Mesenchymal stem cell (in vitro differentiated cells and primary cell): ENCODE measurements at regions not wholly inside any gene's neighbourhood (a gene's known extent, or its start where the extent isn't known, plus 50 kb on each side); places are given as distances from the start of the nearest gene placed in this dataset.

ENCODE experiments used
- DNase-seq: peaks from one replicate; pipeline ENCODE4 v3.0.0-alpha.2; 2013
- H2AFZ ChIP-seq: one replicate; pipeline ENCODE4 v1.6.1; 2013; ENCODE audit warnings: low read depth, mild to moderate bottlenecking, control low read depth, inconsistent platforms, low read length, moderate library complexity
- H2AK5ac ChIP-seq: 2 replicates; pipeline ENCODE4 v1.6.1; 2013; ENCODE audit warnings: low read length, moderate library complexity, mild to moderate bottlenecking, inconsistent platforms; ENCODE audit not compliant: severe bottlenecking
- H2BK120ac ChIP-seq: one replicate; pipeline ENCODE4 v1.6.1; 2013; ENCODE audit warnings: low read depth, mild to moderate bottlenecking, inconsistent platforms, low read length, moderate library complexity
- H2BK12ac ChIP-seq, 2 experiments: one replicate each; pipeline ENCODE4 v1.6.1; 2013; ENCODE audit warnings: inconsistent platforms in 2 of 2, low read length in 2 of 2, mild to moderate bottlenecking in 2 of 2, moderate library complexity in 2 of 2, control low read depth in 1 of 2
- H2BK15ac ChIP-seq: one replicate; pipeline ENCODE4 v1.6.1; 2013; ENCODE audit warnings: mild to moderate bottlenecking, low read depth, inconsistent platforms; ENCODE audit not compliant: poor library complexity, severe bottlenecking
- H2BK5ac ChIP-seq: 2 replicates; pipeline ENCODE4 v1.6.1; 2013; ENCODE audit warnings: low read depth, mild to moderate bottlenecking, low read length, control low read depth, inconsistent platforms; ENCODE audit not compliant: poor library complexity, severe bottlenecking
- H3K14ac ChIP-seq, 2 experiments: one replicate each; pipeline ENCODE4 v1.6.1; 2013; ENCODE audit warnings: inconsistent platforms in 2 of 2, low read length in 2 of 2, control low read depth in 1 of 2, mild to moderate bottlenecking in 1 of 2, moderate library complexity in 1 of 2
- H3K18ac ChIP-seq, 2 experiments: one replicate each; pipeline ENCODE4 v1.6.1; 2013; ENCODE audit warnings: inconsistent platforms in 2 of 2, low read length in 2 of 2, control low read depth in 1 of 2, low read depth in 1 of 2, mild to moderate bottlenecking in 1 of 2
- H3K23ac ChIP-seq, 2 experiments: one replicate each; pipeline ENCODE4 v1.6.1; 2013; ENCODE audit warnings: inconsistent platforms in 2 of 2, low read length in 2 of 2, mild to moderate bottlenecking in 2 of 2, moderate library complexity in 2 of 2, control low read depth in 1 of 2
- H3K27ac ChIP-seq: 2 replicates; pipeline ENCODE4 v1.5.1; 2013; ENCODE audit warnings: mild to moderate bottlenecking, moderate library complexity, low read length, control low read depth, inconsistent platforms; ENCODE audit not compliant: poor library complexity, severe bottlenecking
- H3K27me3 ChIP-seq, 2 experiments: 2 replicates each; pipeline versions ENCODE4 v1.6.1 to v1.7.0; 2013; ENCODE audit warnings: low read length in 2 of 2, mild to moderate bottlenecking in 2 of 2, moderate library complexity in 2 of 2, control low read depth in 1 of 2, inconsistent platforms in 1 of 2; ENCODE audit not compliant: control insufficient read depth in 1 of 2, insufficient read depth in 1 of 2
- H3K36me3 ChIP-seq, 2 experiments: 2 replicates each; pipeline versions ENCODE4 v1.6.1 to v1.7.0; 2013; ENCODE audit warnings: low read length in 2 of 2, control low read depth in 1 of 2, inconsistent platforms in 1 of 2, low read depth in 1 of 2, mild to moderate bottlenecking in 1 of 2; ENCODE audit not compliant: insufficient read depth in 2 of 2, control insufficient read depth in 1 of 2
- H3K4ac ChIP-seq, 2 experiments: one replicate each; pipeline ENCODE4 v1.6.1; 2013; ENCODE audit warnings: inconsistent platforms in 2 of 2, low read length in 2 of 2, mild to moderate bottlenecking in 2 of 2, moderate library complexity in 2 of 2, control low read depth in 1 of 2, low read depth in 1 of 2
- H3K4me1 ChIP-seq: 2 replicates; pipeline ENCODE4 v1.6.1; 2013; ENCODE audit warnings: low read depth, low read length, control low read depth; ENCODE audit not compliant: control insufficient read depth, insufficient read depth
- H3K4me2 ChIP-seq: 2 replicates; pipeline ENCODE4 v1.6.1; 2013; ENCODE audit warnings: low read length, mild to moderate bottlenecking, inconsistent platforms; ENCODE audit not compliant: poor library complexity, severe bottlenecking
- H3K4me3 ChIP-seq, 2 experiments: 2 replicates each; pipeline versions ENCODE4 v1.5.1 to v1.7.0; 2013; ENCODE audit warnings: low read length in 2 of 2, mild to moderate bottlenecking in 2 of 2, control low read depth in 1 of 2, low read depth in 1 of 2; ENCODE audit not compliant: insufficient read depth in 1 of 2
- H3K79me1 ChIP-seq: replicated peaks from 2 replicates; pipeline ENCODE4 v1.6.1; 2013; ENCODE audit warnings: mild to moderate bottlenecking, control low read depth, low read length, inconsistent platforms; ENCODE audit not compliant: poor library complexity, severe bottlenecking
- H3K9ac ChIP-seq: 2 replicates; pipeline ENCODE4 v1.7.0; 2013; ENCODE audit warnings: mild to moderate bottlenecking, low read length, moderate library complexity
- H3K9me3 ChIP-seq: 2 replicates; pipeline ENCODE4 v1.7.0; 2013; ENCODE audit warnings: mild to moderate bottlenecking, low read length; ENCODE audit not compliant: control insufficient read depth
- H4K8ac ChIP-seq: one replicate; pipeline ENCODE4 v1.6.1; 2013; ENCODE audit warnings: inconsistent platforms, mild to moderate bottlenecking, low read length, moderate library complexity
- H4K91ac ChIP-seq: one replicate; pipeline ENCODE4 v1.6.1; 2013; ENCODE audit warnings: mild to moderate bottlenecking, low read length, inconsistent platforms
- WGBS: methylation state at CpG from one replicate; pipeline ENCODE4 v1.1.7; 2013; ENCODE audit warnings: mixed read lengths; 5-methylcytosine and 5-hydroxymethylcytosine counted together

GRCh38 chr18:7447318-7448028 is 119.6 kb upstream of the PTPRM start:
- no peaks in the 10 kb centered on the region for H3K36me3 ChIP-seq
- no peak overlapping the region for H3K14ac ChIP-seq
- H3K4me3 ChIP-seq, result no peak overlapping the region
- H2BK5ac ChIP-seq, result no peak overlapping the region
- H3K4me2 ChIP-seq, result no peak overlapping the region
- H2BK120ac ChIP-seq, result no peak overlapping the region
- no peak overlapping the region for H3K9ac ChIP-seq
- H3K27ac ChIP-seq, result no peak overlapping the region
- peak; percentile 5 for DNase-seq
- H3K9me3 ChIP-seq, result no peaks in the 10 kb centered on the region
- no peak overlapping the region for H3K4ac ChIP-seq
- no peak overlapping the region for H2AFZ ChIP-seq
- H4K8ac ChIP-seq, result no peak overlapping the region
- no peak overlapping the region for H2BK15ac ChIP-seq
- peaks cover 6 to 10% of the 10 kb centered on the region in 2 experiments for H3K27me3 ChIP-seq
- no peak overlapping the region for H4K91ac ChIP-seq
- no peak overlapping the region for H3K18ac ChIP-seq
- no peaks in the 10 kb centered on the region for H3K79me1 ChIP-seq
- no peak overlapping the region for H2AK5ac ChIP-seq
- no peak overlapping the region for H2BK12ac ChIP-seq
- H3K4me1 ChIP-seq, result no peaks in the 10 kb centered on the region
- H3K23ac ChIP-seq, result no peak overlapping the region
- 78% methylated on average over 1 of the region's 2 CpGs for WGBS

- Histone ChIP-seq H3K27me3 (peaks cover 6 to 32% of the 10 kb centered on the region in 2 experiments), H3K4me3 (no peak overlapping the region), H3K23ac (no peak overlapping the region), H3K9ac (no peak overlapping the region), H3K9me3 (no peaks in the 10 kb centered on the region), H3K27ac (no peak overlapping the region), H2AFZ (no peak overlapping the region), H3K18ac (no peak overlapping the region), H4K8ac (no peak overlapping the region), H2AK5ac (no peak overlapping the region), H2BK12ac (no peak overlapping the region), H3K4ac (no peak overlapping the region), H2BK5ac (no peak overlapping the region), H3K4me2 (no peak overlapping the region), H2BK15ac (no peak overlapping the region), H4K91ac (no peak overlapping the region), H3K4me1 (no peaks in the 10 kb centered on the region), H3K14ac (no peak overlapping the region), H3K79me1 (no peaks in the 10 kb centered on the region), H3K36me3 (no peaks in the 10 kb centered on the region), H2BK120ac (no peak overlapping the region)
- 0% methylated on average over 2 of the region's 6 CpGs for WGBS
- peak; percentile 19 for DNase-seq
Observed at GRCh38 chr18:7452331-7452730, 114.8 kb upstream of the PTPRM start.

GRCh38 chr18:7454429-7454828 is 112.7 kb upstream of the PTPRM start:
- no peak overlapping the region for H3K9ac ChIP-seq
- H3K4me3 ChIP-seq, result no peak overlapping the region
- no peak overlapping the region for H2AK5ac ChIP-seq
- no peak overlapping the region for H3K14ac ChIP-seq
- H3K4me2 ChIP-seq, result no peak overlapping the region
- H2BK120ac ChIP-seq, result no peak overlapping the region
- no peak overlapping the region for H2AFZ ChIP-seq
- no peak overlapping the region for H2BK12ac ChIP-seq
- no peak overlapping the region for H4K91ac ChIP-seq
- no peaks in the 10 kb centered on the region for H3K79me1 ChIP-seq
- H3K9me3 ChIP-seq, result no peaks in the 10 kb centered on the region
- no peak for DNase-seq
- no peak overlapping the region for H2BK15ac ChIP-seq
- WGBS, result 77% methylated on average over 6 of the region's 6 CpGs
- no peak overlapping the region for H2BK5ac ChIP-seq
- H4K8ac ChIP-seq, result no peak overlapping the region
- H3K4me1 ChIP-seq, result no peaks in the 10 kb centered on the region
- no peak overlapping the region for H3K27ac ChIP-seq
- H3K36me3 ChIP-seq, result no peaks in the 10 kb centered on the region
- H3K27me3 ChIP-seq, result peaks cover 6 to 34% of the 10 kb centered on the region in 2 experiments
- no peak overlapping the region for H3K4ac ChIP-seq
- no peak overlapping the region for H3K18ac ChIP-seq
- no peak overlapping the region for H3K23ac ChIP-seq

GRCh38 chr18:7456376-7456775 is 110.7 kb upstream of the PTPRM start:
- Histone ChIP-seq H2BK5ac (no peak overlapping the region), H3K27ac (no peak overlapping the region), H2BK12ac (no peak overlapping the region), H3K36me3 (no peaks in the 10 kb centered on the region), H3K27me3 (peaks cover 0 to 43% of the 10 kb centered on the region in 2 experiments), H3K9me3 (no peaks in the 10 kb centered on the region), H2BK120ac (no peak overlapping the region), H4K91ac (no peak overlapping the region), H3K23ac (no peak overlapping the region), H2BK15ac (no peak overlapping the region), H2AK5ac (no peak overlapping the region), H3K4me2 (no peak overlapping the region), H3K14ac (no peak overlapping the region), H3K9ac (no peak overlapping the region), H2AFZ (no peak overlapping the region), H3K79me1 (no peaks in the 10 kb centered on the region), H3K4ac (no peak overlapping the region), H3K4me3 (no peak overlapping the region), H4K8ac (no peak overlapping the region), H3K18ac (no peak overlapping the region), H3K4me1 (no peaks in the 10 kb centered on the region)
- no peak for DNase-seq
- WGBS, result 86% methylated on average over 8 of the region's 8 CpGs
